PC-9 (cell line): ENCODE measurements at regions not wholly inside any gene's neighbourhood (a gene's known extent, or its start where the extent isn't known, plus 50 kb on each side); places are given as distances from the start of the nearest gene placed in this dataset.

Experiments used
- CTCF ChIP-seq: fragments of 200-600 bp; sonication (generic); conservative IDR thresholded peaks from 2 replicates; pipeline ENCODE4 v1.6.1; 2017; ENCODE audit warnings: mixed run types, antibody characterized with exemption, mild to moderate bottlenecking, moderate library complexity
- EZH2 ChIP-seq: fragments of 200-600 bp; sonication (generic); IDR thresholded peaks from 2 replicates; pipeline ENCODE4 v1.8.0; 2017; ENCODE audit warnings: antibody characterized with exemption, low read depth

- TF ChIP-seq CTCF = no peak
- no peak for TF ChIP-seq EZH2
These were observed 117.3 kb downstream of the GALR1 start for GRCh38 chr18:77366720-77367641.
